Neural progenitor cell (in vitro differentiated cells): ENCODE measurements at regions not wholly inside any gene's neighbourhood (a gene's known extent, or its start where the extent isn't known, plus 50 kb on each side); places are given as distances from the start of the nearest gene placed in this dataset.

ENCODE experiments used
- EZH2phosphoT487 ChIP-seq: fragments of 200-600 bp; sonication (generic); IDR thresholded peaks from 2 replicates; pipeline ENCODE4 v1.6.1; 2017; ENCODE audit warnings: antibody characterized with exemption
- TF ChIP-seq, protein P1 (sequence below): fragments of 200-600 bp; sonication (generic); IDR thresholded peaks from 2 replicates; pipeline ENCODE4 v1.5.1; 2017; ENCODE audit warnings: antibody characterized with exemption, mild to moderate bottlenecking

DNA sequence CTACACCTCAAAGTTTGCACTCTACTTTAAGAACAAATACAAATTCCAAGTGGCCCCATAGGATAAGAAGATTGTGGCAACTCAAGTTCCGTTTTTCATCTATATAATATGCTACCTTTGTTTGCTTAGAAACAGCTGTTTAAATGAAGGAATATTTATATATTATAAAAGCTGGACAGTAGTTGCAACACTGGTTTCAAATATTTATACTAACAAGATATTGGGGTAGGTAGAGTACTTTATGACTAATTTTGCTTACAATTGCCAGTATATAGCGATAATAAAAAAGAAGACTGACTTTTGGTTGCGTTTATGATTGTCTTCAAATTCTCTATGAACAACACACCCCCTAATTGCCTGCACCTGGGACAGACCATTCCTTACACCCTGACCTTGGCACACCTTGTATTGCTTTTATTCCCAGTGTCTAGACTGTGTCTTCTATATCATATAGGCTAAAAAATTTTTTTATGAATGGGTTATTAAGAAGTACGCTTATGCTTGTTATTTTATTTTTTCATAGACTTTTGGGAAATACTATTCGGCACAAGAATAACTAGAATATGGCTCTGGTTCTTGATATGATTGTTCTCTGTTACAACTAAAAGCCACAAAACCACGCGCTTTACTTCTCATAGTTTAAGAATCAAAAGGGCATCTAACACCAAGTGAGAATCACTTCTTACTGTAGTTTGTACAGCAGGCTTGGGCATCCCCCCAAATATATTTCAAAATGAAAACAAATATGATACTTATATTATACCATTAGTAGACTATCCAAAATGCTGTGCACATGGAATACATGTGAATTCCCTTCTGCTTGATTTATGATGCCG lies 455.4 kb upstream of the DCN start:
- TF ChIP-seq, protein P1, sequence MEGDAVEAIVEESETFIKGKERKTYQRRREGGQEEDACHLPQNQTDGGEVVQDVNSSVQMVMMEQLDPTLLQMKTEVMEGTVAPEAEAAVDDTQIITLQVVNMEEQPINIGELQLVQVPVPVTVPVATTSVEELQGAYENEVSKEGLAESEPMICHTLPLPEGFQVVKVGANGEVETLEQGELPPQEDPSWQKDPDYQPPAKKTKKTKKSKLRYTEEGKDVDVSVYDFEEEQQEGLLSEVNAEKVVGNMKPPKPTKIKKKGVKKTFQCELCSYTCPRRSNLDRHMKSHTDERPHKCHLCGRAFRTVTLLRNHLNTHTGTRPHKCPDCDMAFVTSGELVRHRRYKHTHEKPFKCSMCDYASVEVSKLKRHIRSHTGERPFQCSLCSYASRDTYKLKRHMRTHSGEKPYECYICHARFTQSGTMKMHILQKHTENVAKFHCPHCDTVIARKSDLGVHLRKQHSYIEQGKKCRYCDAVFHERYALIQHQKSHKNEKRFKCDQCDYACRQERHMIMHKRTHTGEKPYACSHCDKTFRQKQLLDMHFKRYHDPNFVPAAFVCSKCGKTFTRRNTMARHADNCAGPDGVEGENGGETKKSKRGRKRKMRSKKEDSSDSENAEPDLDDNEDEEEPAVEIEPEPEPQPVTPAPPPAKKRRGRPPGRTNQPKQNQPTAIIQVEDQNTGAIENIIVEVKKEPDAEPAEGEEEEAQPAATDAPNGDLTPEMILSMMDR = no peak
- TF ChIP-seq EZH2phosphoT487 = no peak
